ENCODE measurements at regions not wholly inside any gene's neighbourhood (a gene's known extent, or its start where the extent isn't known, plus 50 kb on each side); places are given as distances from the start of the nearest gene placed in this dataset.

DNA sequence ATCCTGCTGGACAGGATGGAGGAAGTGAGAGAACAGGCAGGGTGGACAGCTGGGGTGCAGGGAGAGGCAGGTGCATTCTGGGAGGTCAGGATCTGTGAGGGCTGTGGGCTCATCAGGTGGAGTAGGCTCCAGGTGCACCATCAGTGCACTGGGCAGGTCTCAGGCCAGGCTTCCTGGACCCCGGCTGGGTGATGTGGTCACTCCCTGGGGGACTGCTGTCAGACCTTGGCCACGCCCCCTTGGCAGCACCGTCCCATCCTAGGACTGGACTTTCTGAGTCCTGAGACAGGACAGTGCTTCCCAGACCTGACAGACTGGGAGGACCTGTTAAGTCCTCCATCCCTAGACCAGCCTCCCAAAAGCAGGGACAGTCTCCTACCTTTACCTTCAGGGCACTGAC is 626.7 kb upstream of the DEFB115 start:
- TF ChIP-seq CTCF (conservative IDR thresholded peaks at IDR 0.05 in 1 of 2, IDR thresholded peaks at IDR 0.05 in 1 of 2; ENCODE audit: extremely low read depth in 1 of 2, insufficient read depth in 1 of 2, low read depth in 1 of 2, low read length in 2 of 2) (no peak), EZH2 (IDR thresholded peaks at IDR 0.05; ENCODE audit: borderline replicate concordance, low read length) (no peak)
